Glutamatergic neuron (in vitro differentiated cells): ENCODE measurements at regions not wholly inside any gene's neighbourhood (a gene's known extent, or its start where the extent isn't known, plus 50 kb on each side); places are given as distances from the start of the nearest gene placed in this dataset.
"Not testable (repeated sequence)": the region's sequence is repeated elsewhere in the genome, so short reads cannot be mapped to it uniquely, and the experiment has no call there.

Experiments
- DNase-seq: peaks from one replicate; pipeline ENCODE4 v3.0.0; 2022
- H3K27ac Mint-ChIP-seq: one replicate; pipeline ENCODE4 v1.8.0; 2020; ENCODE audit warnings: mild to moderate bottlenecking, mixed read lengths, inconsistent platforms; ENCODE audit not compliant: unreplicated experiment
- H3K27me3 Mint-ChIP-seq: one replicate; pipeline ENCODE4 v1.8.0; 2020; ENCODE audit warnings: mild to moderate bottlenecking, moderate library complexity, mixed read lengths, inconsistent platforms; ENCODE audit not compliant: unreplicated experiment
- H3K36me3 Mint-ChIP-seq: one replicate; pipeline ENCODE4 v1.8.0; 2020; ENCODE audit warnings: mild to moderate bottlenecking, mixed read lengths, inconsistent platforms; ENCODE audit not compliant: unreplicated experiment
- H3K4me1 Mint-ChIP-seq: one replicate; pipeline ENCODE4 v1.8.0; 2020; ENCODE audit warnings: mild to moderate bottlenecking, low read depth, mixed read lengths, inconsistent platforms; ENCODE audit not compliant: unreplicated experiment
- H3K4me3 Mint-ChIP-seq: one replicate; pipeline ENCODE4 v1.8.0; 2020; ENCODE audit warnings: mild to moderate bottlenecking, mixed read lengths, inconsistent platforms; ENCODE audit not compliant: unreplicated experiment
- H3K9me3 Mint-ChIP-seq: one replicate; pipeline ENCODE4 v1.8.0; 2020; ENCODE audit warnings: mild to moderate bottlenecking, moderate library complexity, mixed read lengths, inconsistent platforms; ENCODE audit not compliant: unreplicated experiment
- TF ChIP-seq, protein P1 (sequence below): fragments of 200-600 bp; sonication (generic); IDR thresholded peaks from one replicate; pipeline ENCODE4 v1.5.0; 2021; ENCODE audit not compliant: partially characterized antibody, unreplicated experiment

DNA sequence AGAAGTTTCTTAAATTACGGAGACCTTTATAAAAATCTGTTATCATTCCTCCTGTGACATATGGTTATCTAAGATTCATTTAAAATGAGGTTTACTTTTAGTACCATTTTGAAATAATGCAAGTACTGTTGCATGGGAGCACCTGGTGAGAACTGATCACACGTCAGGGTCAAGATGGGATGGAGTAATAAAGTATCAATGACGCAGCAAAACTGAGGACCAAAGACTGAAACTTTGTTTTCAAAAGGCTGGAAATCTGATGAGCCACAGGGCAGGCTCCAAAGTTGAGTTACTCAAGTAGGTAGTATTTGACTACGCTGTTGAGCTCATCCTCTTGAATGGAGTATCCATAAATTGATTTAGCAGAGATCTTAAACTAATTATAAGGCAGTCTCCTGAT, 411.9 kb upstream of the ZNF804A start:
- no peaks in the 10 kb centered on the region for H3K36me3 Mint-ChIP-seq
- no peak overlapping the region for H3K27ac Mint-ChIP-seq

DNA sequence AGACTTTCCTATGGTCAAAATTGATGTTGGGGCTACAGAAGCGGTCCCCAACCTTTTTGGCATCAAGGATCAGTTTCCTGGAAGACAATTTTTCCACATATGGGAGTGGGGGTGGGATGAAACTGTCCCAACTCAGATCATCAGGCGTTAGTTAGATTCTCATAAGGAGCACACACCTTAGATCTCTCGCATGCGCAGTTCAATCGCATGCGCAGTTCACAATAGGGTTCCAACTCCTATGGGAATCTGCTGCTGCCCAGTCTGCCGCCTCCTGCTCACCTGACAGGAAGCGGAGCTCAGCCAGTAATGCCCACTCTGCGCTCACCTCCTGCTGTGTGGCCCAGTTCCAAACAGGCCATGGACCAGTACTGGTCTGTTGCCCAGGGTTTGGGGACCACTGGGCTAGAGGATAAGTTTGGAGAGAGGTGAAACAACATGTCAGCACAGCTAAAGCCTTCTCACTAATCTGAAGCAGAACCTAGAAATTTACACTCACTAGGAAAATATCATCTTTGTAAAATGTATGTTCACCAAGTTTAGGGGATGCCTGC, 410.8 kb upstream of the ZNF804A start:
- DNase-seq, result no peak
- Mint-ChIP-seq H3K27me3 (no peaks in the 10 kb centered on the region), H3K9me3 (peaks cover 1% of the 10 kb centered on the region), H3K4me1 (no peaks in the 10 kb centered on the region), H3K27ac (no peak overlapping the region), H3K36me3 (no peaks in the 10 kb centered on the region), H3K4me3 (no peak overlapping the region)
- TF ChIP-seq, protein P1, sequence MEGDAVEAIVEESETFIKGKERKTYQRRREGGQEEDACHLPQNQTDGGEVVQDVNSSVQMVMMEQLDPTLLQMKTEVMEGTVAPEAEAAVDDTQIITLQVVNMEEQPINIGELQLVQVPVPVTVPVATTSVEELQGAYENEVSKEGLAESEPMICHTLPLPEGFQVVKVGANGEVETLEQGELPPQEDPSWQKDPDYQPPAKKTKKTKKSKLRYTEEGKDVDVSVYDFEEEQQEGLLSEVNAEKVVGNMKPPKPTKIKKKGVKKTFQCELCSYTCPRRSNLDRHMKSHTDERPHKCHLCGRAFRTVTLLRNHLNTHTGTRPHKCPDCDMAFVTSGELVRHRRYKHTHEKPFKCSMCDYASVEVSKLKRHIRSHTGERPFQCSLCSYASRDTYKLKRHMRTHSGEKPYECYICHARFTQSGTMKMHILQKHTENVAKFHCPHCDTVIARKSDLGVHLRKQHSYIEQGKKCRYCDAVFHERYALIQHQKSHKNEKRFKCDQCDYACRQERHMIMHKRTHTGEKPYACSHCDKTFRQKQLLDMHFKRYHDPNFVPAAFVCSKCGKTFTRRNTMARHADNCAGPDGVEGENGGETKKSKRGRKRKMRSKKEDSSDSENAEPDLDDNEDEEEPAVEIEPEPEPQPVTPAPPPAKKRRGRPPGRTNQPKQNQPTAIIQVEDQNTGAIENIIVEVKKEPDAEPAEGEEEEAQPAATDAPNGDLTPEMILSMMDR, result no peak

More for the DNA sequence above, 411.9 kb upstream of the ZNF804A start:
- no peaks in the 10 kb centered on the region for H3K27me3 Mint-ChIP-seq
- TF ChIP-seq, protein P1, result no peak
- no peak overlapping the region for H3K4me3 Mint-ChIP-seq
- peaks cover 1% of the 10 kb centered on the region for H3K9me3 Mint-ChIP-seq
- H3K4me1 Mint-ChIP-seq, result no peaks in the 10 kb centered on the region
- DNase-seq, result no peak

DNA sequence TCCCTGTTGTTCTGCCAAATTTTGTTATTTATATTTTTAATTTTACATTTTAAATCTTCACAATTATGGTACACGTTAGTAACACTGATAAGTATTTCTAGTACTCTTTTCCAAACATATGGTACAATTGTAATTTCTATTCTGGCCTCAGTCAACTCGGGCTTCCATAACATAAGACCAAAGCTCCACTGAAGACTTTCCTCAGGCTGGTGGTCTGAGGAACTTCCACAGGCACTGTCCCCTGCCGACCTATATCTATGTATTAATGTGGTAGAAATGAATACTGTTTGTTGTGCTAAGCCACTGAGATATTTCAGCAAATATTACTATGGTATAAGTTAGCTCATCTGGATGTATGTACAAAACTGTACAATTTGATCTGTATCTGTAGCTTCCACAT, 407.6 kb upstream of the ZNF804A start:
- Mint-ChIP-seq H3K27ac (no peak overlapping the region), H3K27me3 (no peaks in the 10 kb centered on the region), H3K4me3 (no peak overlapping the region), H3K4me1 (no peaks in the 10 kb centered on the region), H3K36me3 (no peaks in the 10 kb centered on the region), H3K9me3 (peaks cover 1% of the 10 kb centered on the region)
- TF ChIP-seq, protein P1, result no peak
- DNase-seq, result no peak

DNA sequence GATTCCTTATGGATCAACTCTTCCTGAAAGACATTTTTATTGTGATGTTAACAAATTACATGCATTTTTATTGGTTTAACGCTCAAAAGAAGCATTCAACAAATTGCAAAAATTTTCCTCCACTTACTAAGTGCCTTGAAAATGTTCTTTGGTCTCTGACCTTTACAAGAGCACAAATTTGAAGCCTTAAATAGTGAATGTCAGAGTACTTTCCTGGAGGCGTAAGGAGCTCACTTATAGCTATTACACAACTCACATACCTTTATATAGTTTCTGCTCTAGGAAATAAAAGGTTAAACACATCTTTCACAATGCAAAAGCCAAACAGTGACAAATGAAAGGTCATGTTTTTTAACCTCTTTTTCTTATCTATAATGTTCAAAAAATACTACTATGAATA, 405.7 kb upstream of the ZNF804A start:
- no peak for DNase-seq

DNA sequence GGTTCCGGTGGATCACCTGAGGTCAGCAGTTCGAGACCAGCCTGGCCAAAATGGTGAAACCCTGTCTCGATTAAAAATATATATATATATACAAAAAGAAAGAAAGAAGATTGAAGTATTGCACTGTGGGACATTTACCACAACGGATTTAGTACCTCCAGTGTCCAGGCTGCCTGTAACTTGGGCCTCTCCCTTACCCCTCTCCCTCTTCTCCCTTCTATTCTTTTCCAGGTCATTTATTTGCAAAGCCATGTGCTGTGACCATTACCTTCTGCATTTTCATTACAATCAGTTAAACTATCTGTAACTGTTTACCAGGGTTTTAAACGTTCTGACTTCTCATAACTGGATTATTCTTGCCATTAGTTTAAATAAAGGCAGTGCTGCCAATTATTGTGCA, 400.9 kb upstream of the ZNF804A start:
- Mint-ChIP-seq H3K4me3 (no peak overlapping the region), H3K9me3 (peaks cover 2% of the 10 kb centered on the region), H3K4me1 (peaks cover 6% of the 10 kb centered on the region), H3K27me3 (no peaks in the 10 kb centered on the region), H3K36me3 (no peaks in the 10 kb centered on the region), H3K27ac (no peak overlapping the region)
- no peak for DNase-seq
- TF ChIP-seq, protein P1, result no peak

More for the DNA sequence above, 405.7 kb upstream of the ZNF804A start:
- Mint-ChIP-seq H3K27me3 (no peaks in the 10 kb centered on the region), H3K4me1 (peaks cover 2% of the 10 kb centered on the region), H3K36me3 (no peaks in the 10 kb centered on the region), H3K9me3 (no peaks in the 10 kb centered on the region), H3K4me3 (no peak overlapping the region), H3K27ac (no peak overlapping the region)
- TF ChIP-seq, protein P1, result no peak

DNA sequence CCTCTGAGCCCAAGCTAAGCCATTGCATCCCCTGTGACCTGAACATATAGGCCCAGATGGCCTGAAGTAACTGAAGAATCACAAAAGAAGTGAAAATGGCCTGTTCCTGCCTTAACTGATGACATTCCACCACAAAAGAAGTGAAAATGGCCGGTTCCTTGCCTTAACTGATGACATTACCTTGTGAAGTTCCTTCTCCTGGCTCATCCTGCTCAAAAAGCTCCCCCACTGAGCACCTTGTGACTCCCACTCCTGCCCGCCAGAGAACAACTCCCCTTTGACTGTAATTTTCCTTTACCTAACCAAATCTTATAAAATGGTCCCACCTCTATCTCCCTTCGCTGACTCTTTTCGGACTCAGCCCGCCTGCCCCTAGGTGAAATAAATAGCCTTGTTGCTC, 399.5 kb upstream of the ZNF804A start:
- peak overlapping the region; percentile 7 for H3K27ac Mint-ChIP-seq
- not testable (repeated sequence) for H3K4me1 Mint-ChIP-seq, H3K9me3 Mint-ChIP-seq, H3K36me3 Mint-ChIP-seq, H3K4me3 Mint-ChIP-seq, DNase-seq, H3K27me3 Mint-ChIP-seq
